OCI-LY1 (cell line): ENCODE measurements at regions not wholly inside any gene's neighbourhood (a gene's known extent, or its start where the extent isn't known, plus 50 kb on each side); places are given as distances from the start of the nearest gene placed in this dataset.

Source experiments
- CTCF ChIP-seq: fragments of 200-600 bp; sonication (generic), shearing (Covaris generic); IDR thresholded peaks from 2 replicates; pipeline ENCODE4 v1.5.1; 2017; ENCODE audit warnings: mild to moderate bottlenecking, antibody characterized with exemption, low read length, moderate library complexity, mixed read lengths
- EZH2 ChIP-seq: fragments of 200-600 bp; sonication (generic), shearing (Covaris generic); IDR thresholded peaks from 2 replicates; pipeline ENCODE4 v1.8.0; 2017; ENCODE audit warnings: borderline replicate concordance, mixed run types, mild to moderate bottlenecking, antibody characterized with exemption, low read length, moderate library complexity, mixed read lengths

GRCh38 chr10:61001731-61002122 is 57.7 kb upstream of the RHOBTB1 start:
- TF ChIP-seq CTCF (no peak), EZH2 (no peak)
